MCF 10A (cell line): ENCODE measurements at regions not wholly inside any gene's neighbourhood (a gene's known extent, or its start where the extent isn't known, plus 50 kb on each side); places are given as distances from the start of the nearest gene placed in this dataset.
"Not testable (repeated sequence)": the region's sequence is repeated elsewhere in the genome, so short reads cannot be mapped to it uniquely, and the experiment has no call there.

ENCODE experiments used
- BruUV-seq: library from RNA; stranded (reverse); fragments of 400-500 nt; replicated peaks from 2 replicates; lab custom pipeline; 2021; lab: Mats Ljungman, UMichigan
- CTCF ChIA-PET: fragments of 300-600 bp; sonication (Branson Sonifier 250); formaldehyde crosslinking; extraction: SDS; loops from one replicate; lab custom pipeline; 2021; ENCODE audit warnings: antibody characterized with exemption, inconsistent platforms; lab: Yijun Ruan, JAX
- POLR2A ChIA-PET: fragments of 300-600, 350-650 bp; sonication (Branson Sonifier 250); formaldehyde crosslinking; extraction: SDS; loops from one replicate; lab custom pipeline; 2020; ENCODE audit warnings: antibody characterized with exemption, inconsistent platforms; lab: Yijun Ruan, JAX
- DNase-seq: peaks from one replicate; pipeline ENCODE4 v3.0.0-alpha.2; 2018; ENCODE audit not compliant: unreplicated experiment
- H3K27ac Mint-ChIP-seq: one replicate; pipeline ENCODE4 v1.8.0; 2022; ENCODE audit warnings: mild to moderate bottlenecking, low read depth, mixed read lengths; ENCODE audit not compliant: unreplicated experiment
- H3K27me3 Mint-ChIP-seq: one replicate; pipeline ENCODE4 v1.8.0; 2022; ENCODE audit warnings: mixed read lengths; ENCODE audit not compliant: insufficient read depth, unreplicated experiment
- H3K36me3 Mint-ChIP-seq: one replicate; pipeline ENCODE4 v1.8.0; 2022; ENCODE audit warnings: mild to moderate bottlenecking, moderate library complexity, mixed read lengths; ENCODE audit not compliant: insufficient read depth, unreplicated experiment
- H3K4me1 Mint-ChIP-seq: one replicate; pipeline ENCODE4 v1.8.0; 2022; ENCODE audit warnings: mixed read lengths; ENCODE audit not compliant: insufficient read depth, unreplicated experiment
- H3K4me3 Mint-ChIP-seq: one replicate; pipeline ENCODE4 v1.8.0; 2022; ENCODE audit warnings: mild to moderate bottlenecking, moderate library complexity, mixed read lengths; ENCODE audit not compliant: unreplicated experiment
- H3K9me3 Mint-ChIP-seq: one replicate; pipeline ENCODE4 v1.8.0; 2022; ENCODE audit warnings: mixed read lengths; ENCODE audit not compliant: unreplicated experiment
- intact Hi-C: fragments of 100-400 bp; cut with micrococcal nuclease; formaldehyde crosslinking; loops from 2 replicates; pipeline ENCODE4 v1.14.1; 2022
- TF ChIP-seq, protein P1 (sequence below): fragments of 200-600 bp; IDR thresholded peaks from one replicate; pipeline ENCODE4 v1.8.0; 2022; ENCODE audit warnings: antibody characterized with exemption, mild to moderate bottlenecking; ENCODE audit not compliant: unreplicated experiment

- H3K4me3 Mint-ChIP-seq, result no peak overlapping the region
- DNase-seq, result no peak
These were observed 1258.5 kb upstream of the ADGRL2 start for GRCh38 chr1:80542231-80542630.

DNA sequence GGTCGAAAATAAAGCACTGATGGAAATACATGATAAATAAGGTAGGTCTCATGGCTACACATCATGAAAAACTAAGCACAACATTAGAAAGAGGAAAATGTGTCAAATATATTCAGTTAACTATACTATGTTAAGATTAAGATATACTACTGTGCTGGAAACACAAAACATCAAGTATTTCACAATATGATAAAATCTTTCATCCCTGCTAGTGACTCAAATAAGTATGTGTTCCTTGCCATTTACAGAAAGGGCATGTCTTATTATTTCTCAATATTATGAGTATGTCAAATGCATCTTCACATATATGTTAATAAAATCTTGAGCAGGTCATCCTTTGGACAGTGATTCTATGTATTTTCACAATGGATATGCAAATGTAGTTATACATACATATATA is 1260.1 kb upstream of the ADGRL2 start:
- Mint-ChIP-seq H3K36me3 (no peaks in the 10 kb centered on the region), H3K27ac (no peak overlapping the region), H3K4me1 (peaks cover 10% of the 10 kb centered on the region), H3K4me3 (no peak overlapping the region), H3K27me3 (no peaks in the 10 kb centered on the region), H3K9me3 (no peaks in the 10 kb centered on the region)
- no TSS peak for BruUV-seq
- ChIA-PET POLR2A (no interaction called here), CTCF (no interaction called here)
- peak; percentile 11 for DNase-seq
- intact Hi-C loops, result loop anchor here (10.0 kb wide), 1 partner anchor 326 kb away; no protein-coding TSS in a partner anchor
- TF ChIP-seq, protein P1, sequence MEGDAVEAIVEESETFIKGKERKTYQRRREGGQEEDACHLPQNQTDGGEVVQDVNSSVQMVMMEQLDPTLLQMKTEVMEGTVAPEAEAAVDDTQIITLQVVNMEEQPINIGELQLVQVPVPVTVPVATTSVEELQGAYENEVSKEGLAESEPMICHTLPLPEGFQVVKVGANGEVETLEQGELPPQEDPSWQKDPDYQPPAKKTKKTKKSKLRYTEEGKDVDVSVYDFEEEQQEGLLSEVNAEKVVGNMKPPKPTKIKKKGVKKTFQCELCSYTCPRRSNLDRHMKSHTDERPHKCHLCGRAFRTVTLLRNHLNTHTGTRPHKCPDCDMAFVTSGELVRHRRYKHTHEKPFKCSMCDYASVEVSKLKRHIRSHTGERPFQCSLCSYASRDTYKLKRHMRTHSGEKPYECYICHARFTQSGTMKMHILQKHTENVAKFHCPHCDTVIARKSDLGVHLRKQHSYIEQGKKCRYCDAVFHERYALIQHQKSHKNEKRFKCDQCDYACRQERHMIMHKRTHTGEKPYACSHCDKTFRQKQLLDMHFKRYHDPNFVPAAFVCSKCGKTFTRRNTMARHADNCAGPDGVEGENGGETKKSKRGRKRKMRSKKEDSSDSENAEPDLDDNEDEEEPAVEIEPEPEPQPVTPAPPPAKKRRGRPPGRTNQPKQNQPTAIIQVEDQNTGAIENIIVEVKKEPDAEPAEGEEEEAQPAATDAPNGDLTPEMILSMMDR, result no peak

More at GRCh38 chr1:80542231-80542630, 1258.5 kb upstream of the ADGRL2 start:
- Mint-ChIP-seq H3K27ac (no peak overlapping the region), H3K36me3 (no peaks in the 10 kb centered on the region), H3K27me3 (no peaks in the 10 kb centered on the region), H3K9me3 (no peaks in the 10 kb centered on the region), H3K4me1 (peaks cover 10% of the 10 kb centered on the region)
- CTCF ChIA-PET, result no interaction called here
- POLR2A ChIA-PET, result no interaction called here
- intact Hi-C loops, result loop anchor here (10.0 kb wide), 1 partner anchor 327 kb away; no protein-coding TSS in a partner anchor
- BruUV-seq, result no TSS peak
- TF ChIP-seq, protein P1, result no peak

GRCh38 chr1:80540149-80540548 is 1260.6 kb upstream of the ADGRL2 start:
- Mint-ChIP-seq H3K27ac (no peak overlapping the region), H3K9me3 (no peaks in the 10 kb centered on the region), H3K4me3 (no peak overlapping the region), H3K27me3 (no peaks in the 10 kb centered on the region), H3K36me3 (no peaks in the 10 kb centered on the region), H3K4me1 (peaks cover 14% of the 10 kb centered on the region)
- ChIA-PET POLR2A (no interaction called here), CTCF (no interaction called here)
- intact Hi-C loops, result loop anchor here (10.0 kb wide), 1 partner anchor 325 kb away; no protein-coding TSS in a partner anchor
- BruUV-seq, result no TSS peak
- TF ChIP-seq, protein P1, result no peak
- DNase-seq, result no peak

DNA sequence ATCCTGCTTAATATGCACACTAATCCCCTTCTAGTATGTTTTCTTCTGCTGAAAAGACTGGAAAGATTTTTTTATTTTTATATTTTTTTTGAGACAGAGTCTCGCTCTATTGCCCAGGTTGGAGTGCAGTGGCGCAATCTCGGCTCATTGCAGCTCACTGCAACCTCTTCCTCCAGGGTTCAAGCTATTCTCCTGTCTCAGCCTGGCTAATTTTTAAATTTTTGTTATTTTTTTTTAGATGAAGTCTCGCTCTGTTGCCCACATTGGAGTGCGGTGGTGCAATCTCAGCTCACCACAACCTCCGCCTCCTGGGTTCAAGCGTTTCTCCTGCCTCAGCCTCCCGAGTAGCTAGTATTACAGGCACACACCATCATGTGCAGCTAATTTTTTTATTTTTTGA is 1261.4 kb upstream of the ADGRL2 start:
- peaks cover 21% of the 10 kb centered on the region for H3K4me1 Mint-ChIP-seq
- CTCF ChIA-PET, result interaction anchor here (0.8 kb wide), 1 partner anchor 11 kb away, joined by 3 read pairs; no protein-coding TSS in a partner anchor
- H3K4me3 Mint-ChIP-seq, H3K36me3 Mint-ChIP-seq, intact Hi-C loops, POLR2A ChIA-PET, H3K27me3 Mint-ChIP-seq, H3K27ac Mint-ChIP-seq, DNase-seq, H3K9me3 Mint-ChIP-seq, BruUV-seq: not testable (repeated sequence)

DNA sequence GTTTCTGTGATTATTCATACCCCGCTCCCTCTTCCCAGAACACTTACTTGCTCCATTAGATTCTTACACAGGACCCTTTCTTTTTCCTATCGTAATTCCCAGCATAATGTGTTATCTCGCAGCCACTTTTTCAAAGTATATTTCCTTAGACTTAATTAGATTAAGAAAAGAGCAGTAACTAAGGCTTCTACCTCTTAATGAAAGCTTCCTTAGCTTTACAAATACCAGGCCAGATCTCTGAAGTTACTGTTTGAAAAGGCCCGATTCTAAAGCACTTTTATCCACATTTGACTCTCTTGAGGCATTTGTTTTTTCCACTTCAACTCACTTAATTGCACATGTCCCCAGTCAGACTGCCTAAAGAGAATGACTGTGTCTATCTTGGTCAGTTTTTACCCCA is 1264.3 kb upstream of the ADGRL2 start:
- Mint-ChIP-seq H3K4me3 (no peak overlapping the region), H3K4me1 (peaks cover 21% of the 10 kb centered on the region), H3K27me3 (no peaks in the 10 kb centered on the region), H3K27ac (no peak overlapping the region), H3K36me3 (no peaks in the 10 kb centered on the region), H3K9me3 (no peaks in the 10 kb centered on the region)
- CTCF ChIA-PET, result no interaction called here
- BruUV-seq, result no TSS peak
- intact Hi-C loops, result no loop called here
- no peak for DNase-seq
- POLR2A ChIA-PET, result no interaction called here
- TF ChIP-seq, protein P1, result no peak
